ENCODE measurements at regions not wholly inside any gene's neighbourhood (a gene's known extent, or its start where the extent isn't known, plus 50 kb on each side); places are given as distances from the start of the nearest gene placed in this dataset.
"Not testable (repeated sequence)": the region's sequence is repeated elsewhere in the genome, so short reads cannot be mapped to it uniquely, and the experiment has no call there.

- H3K36me3 ChIP-seq = no peaks in the 10 kb centered on the region
- no peaks in the 10 kb centered on the region for H3K9me3 ChIP-seq
- H3K27ac ChIP-seq = no peak overlapping the region
- H3K4me1 ChIP-seq = no peaks in the 10 kb centered on the region
- no peak for ATAC-seq
- no peak for DNase-seq
- intact Hi-C loops (cut with DNase I) = no loop called here
- no peaks in the 10 kb centered on the region for H3K27me3 ChIP-seq (ENCODE audit: low read depth)
- TF ChIP-seq CTCF (IDR thresholded peaks at IDR 0.05) = no peak
- no peak overlapping the region for H3K4me3 ChIP-seq
These were observed 964.1 kb downstream of the GRID1 start for GRCh38 chr10:85402541-85402940.

GRCh38 chr10:85407088-85407487 lies 959.5 kb downstream of the GRID1 start:
- intact Hi-C loops (cut with DNase I) = no loop called here
- TF ChIP-seq CTCF (IDR thresholded peaks at IDR 0.05) = no peak
- H3K4me1 ChIP-seq = no peaks in the 10 kb centered on the region
- H3K36me3 ChIP-seq = no peaks in the 10 kb centered on the region
- ATAC-seq (no peak), DNase-seq (no peak)
- H3K9me3 ChIP-seq = peaks cover 6% of the 10 kb centered on the region
- H3K27me3 ChIP-seq (ENCODE audit: low read depth) = no peaks in the 10 kb centered on the region
- no peak overlapping the region for H3K4me3 ChIP-seq
- no peak overlapping the region for H3K27ac ChIP-seq

GRCh38 chr10:85408388-85408787 lies 958.2 kb downstream of the GRID1 start:
- no peak for TF ChIP-seq CTCF (IDR thresholded peaks at IDR 0.05)
- no peaks in the 10 kb centered on the region for H3K4me1 ChIP-seq
- intact Hi-C loops (cut with DNase I) = no loop called here
- no peaks in the 10 kb centered on the region for H3K27me3 ChIP-seq (ENCODE audit: low read depth)
- H3K4me3 ChIP-seq = no peak overlapping the region
- DNase-seq (no peak), ATAC-seq (no peak)
- H3K36me3 ChIP-seq = no peaks in the 10 kb centered on the region
- peaks cover 6% of the 10 kb centered on the region for H3K9me3 ChIP-seq
- H3K27ac ChIP-seq = no peak overlapping the region

GRCh38 chr10:85410586-85410985 lies 956.0 kb downstream of the GRID1 start:
- H3K36me3 ChIP-seq; H3K27me3 ChIP-seq (ENCODE audit: low read depth); H3K4me3 ChIP-seq; H3K4me1 ChIP-seq; H3K27ac ChIP-seq; DNase-seq; ATAC-seq; intact Hi-C loops (cut with DNase I); H3K9me3 ChIP-seq: not testable (repeated sequence)

GRCh38 chr10:85413570-85413969 lies 953.0 kb downstream of the GRID1 start:
- H3K4me3 ChIP-seq = no peak overlapping the region
- intact Hi-C loops (cut with DNase I) = no loop called here

More at GRCh38 chr10:85413570-85413969, 953.0 kb downstream of the GRID1 start:
- no peak for ATAC-seq
- Histone ChIP-seq H3K27ac (no peak overlapping the region), H3K4me1 (no peaks in the 10 kb centered on the region), H3K36me3 (no peaks in the 10 kb centered on the region), H3K9me3 (peaks cover 6% of the 10 kb centered on the region), H3K27me3 (ENCODE audit: low read depth) (no peaks in the 10 kb centered on the region)
- DNase-seq = no peak
- no peak for TF ChIP-seq CTCF (IDR thresholded peaks at IDR 0.05)

Data from lower lobe of right lung (tissue), 2 donors.